ENCODE measurements at regions not wholly inside any gene's neighbourhood (a gene's known extent, or its start where the extent isn't known, plus 50 kb on each side); places are given as distances from the start of the nearest gene placed in this dataset.

DNA sequence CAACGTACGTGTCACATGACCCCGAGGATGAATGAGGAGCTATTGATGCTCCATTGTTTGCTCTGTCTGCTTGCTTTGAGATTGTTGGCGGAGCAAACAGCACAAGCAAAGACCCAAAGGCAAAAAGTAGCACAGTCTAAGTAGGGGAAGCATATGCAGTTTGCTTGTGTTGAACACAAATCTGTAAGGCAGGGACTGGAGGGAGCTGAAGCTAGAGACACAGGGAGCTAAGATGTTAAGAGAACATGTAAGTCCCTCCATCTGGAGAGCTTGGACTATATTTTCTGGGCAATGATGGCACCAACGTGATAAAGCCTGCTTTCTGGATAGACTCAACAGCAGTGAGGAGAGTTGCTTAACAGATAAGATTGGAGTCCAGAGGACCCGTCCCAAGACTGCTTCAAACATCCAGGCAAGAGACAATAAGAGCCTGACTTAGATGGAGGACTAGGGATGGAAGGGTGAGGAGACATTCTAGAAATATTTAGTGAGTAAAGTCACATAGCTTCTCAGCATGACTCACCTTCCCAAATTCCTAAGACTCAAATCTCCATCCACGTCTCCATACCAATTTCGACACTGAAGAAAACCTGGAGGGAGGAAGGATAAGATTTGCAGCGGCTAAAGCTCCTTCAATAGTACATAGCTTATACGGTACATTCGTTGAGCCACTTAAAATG, 88.1 kb upstream of the KLF7 start:
- TF ChIP-seq, protein P1, sequence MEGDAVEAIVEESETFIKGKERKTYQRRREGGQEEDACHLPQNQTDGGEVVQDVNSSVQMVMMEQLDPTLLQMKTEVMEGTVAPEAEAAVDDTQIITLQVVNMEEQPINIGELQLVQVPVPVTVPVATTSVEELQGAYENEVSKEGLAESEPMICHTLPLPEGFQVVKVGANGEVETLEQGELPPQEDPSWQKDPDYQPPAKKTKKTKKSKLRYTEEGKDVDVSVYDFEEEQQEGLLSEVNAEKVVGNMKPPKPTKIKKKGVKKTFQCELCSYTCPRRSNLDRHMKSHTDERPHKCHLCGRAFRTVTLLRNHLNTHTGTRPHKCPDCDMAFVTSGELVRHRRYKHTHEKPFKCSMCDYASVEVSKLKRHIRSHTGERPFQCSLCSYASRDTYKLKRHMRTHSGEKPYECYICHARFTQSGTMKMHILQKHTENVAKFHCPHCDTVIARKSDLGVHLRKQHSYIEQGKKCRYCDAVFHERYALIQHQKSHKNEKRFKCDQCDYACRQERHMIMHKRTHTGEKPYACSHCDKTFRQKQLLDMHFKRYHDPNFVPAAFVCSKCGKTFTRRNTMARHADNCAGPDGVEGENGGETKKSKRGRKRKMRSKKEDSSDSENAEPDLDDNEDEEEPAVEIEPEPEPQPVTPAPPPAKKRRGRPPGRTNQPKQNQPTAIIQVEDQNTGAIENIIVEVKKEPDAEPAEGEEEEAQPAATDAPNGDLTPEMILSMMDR (IDR thresholded peaks at IDR 0.05), result no peak
- TF ChIP-seq POLR2A (IDR thresholded peaks at IDR 0.05), result no peak

Data from heart left ventricle (tissue), 13 donors.